Mesenchymal stem cell (in vitro differentiated cells and primary cell): ENCODE measurements at regions not wholly inside any gene's neighbourhood (a gene's known extent, or its start where the extent isn't known, plus 50 kb on each side); places are given as distances from the start of the nearest gene placed in this dataset.

Experiments used
- DNase-seq: peaks from one replicate; pipeline ENCODE4 v3.0.0-alpha.2; 2013
- H2AFZ ChIP-seq: one replicate; pipeline ENCODE4 v1.6.1; 2013; ENCODE audit warnings: low read depth, mild to moderate bottlenecking, control low read depth, inconsistent platforms, low read length, moderate library complexity
- H2AK5ac ChIP-seq: 2 replicates; pipeline ENCODE4 v1.6.1; 2013; ENCODE audit warnings: low read length, moderate library complexity, mild to moderate bottlenecking, inconsistent platforms; ENCODE audit not compliant: severe bottlenecking
- H2BK120ac ChIP-seq: one replicate; pipeline ENCODE4 v1.6.1; 2013; ENCODE audit warnings: low read depth, mild to moderate bottlenecking, inconsistent platforms, low read length, moderate library complexity
- H2BK12ac ChIP-seq, 2 experiments: one replicate each; pipeline ENCODE4 v1.6.1; 2013; ENCODE audit warnings: inconsistent platforms in 2 of 2, low read length in 2 of 2, mild to moderate bottlenecking in 2 of 2, moderate library complexity in 2 of 2, control low read depth in 1 of 2
- H2BK15ac ChIP-seq: one replicate; pipeline ENCODE4 v1.6.1; 2013; ENCODE audit warnings: mild to moderate bottlenecking, low read depth, inconsistent platforms; ENCODE audit not compliant: poor library complexity, severe bottlenecking
- H2BK5ac ChIP-seq: 2 replicates; pipeline ENCODE4 v1.6.1; 2013; ENCODE audit warnings: low read depth, mild to moderate bottlenecking, low read length, control low read depth, inconsistent platforms; ENCODE audit not compliant: poor library complexity, severe bottlenecking
- H3K14ac ChIP-seq, 2 experiments: one replicate each; pipeline ENCODE4 v1.6.1; 2013; ENCODE audit warnings: inconsistent platforms in 2 of 2, low read length in 2 of 2, control low read depth in 1 of 2, mild to moderate bottlenecking in 1 of 2, moderate library complexity in 1 of 2
- H3K18ac ChIP-seq, 2 experiments: one replicate each; pipeline ENCODE4 v1.6.1; 2013; ENCODE audit warnings: inconsistent platforms in 2 of 2, low read length in 2 of 2, control low read depth in 1 of 2, low read depth in 1 of 2, mild to moderate bottlenecking in 1 of 2
- H3K23ac ChIP-seq, 2 experiments: one replicate each; pipeline ENCODE4 v1.6.1; 2013; ENCODE audit warnings: inconsistent platforms in 2 of 2, low read length in 2 of 2, mild to moderate bottlenecking in 2 of 2, moderate library complexity in 2 of 2, control low read depth in 1 of 2
- H3K27ac ChIP-seq: 2 replicates; pipeline ENCODE4 v1.5.1; 2013; ENCODE audit warnings: mild to moderate bottlenecking, moderate library complexity, low read length, control low read depth, inconsistent platforms; ENCODE audit not compliant: poor library complexity, severe bottlenecking
- H3K27me3 ChIP-seq, 2 experiments: 2 replicates each; pipeline versions ENCODE4 v1.6.1 to v1.7.0; 2013; ENCODE audit warnings: low read length in 2 of 2, mild to moderate bottlenecking in 2 of 2, moderate library complexity in 2 of 2, control low read depth in 1 of 2, inconsistent platforms in 1 of 2; ENCODE audit not compliant: control insufficient read depth in 1 of 2, insufficient read depth in 1 of 2
- H3K36me3 ChIP-seq, 2 experiments: 2 replicates each; pipeline versions ENCODE4 v1.6.1 to v1.7.0; 2013; ENCODE audit warnings: low read length in 2 of 2, control low read depth in 1 of 2, inconsistent platforms in 1 of 2, low read depth in 1 of 2, mild to moderate bottlenecking in 1 of 2; ENCODE audit not compliant: insufficient read depth in 2 of 2, control insufficient read depth in 1 of 2
- H3K4ac ChIP-seq, 2 experiments: one replicate each; pipeline ENCODE4 v1.6.1; 2013; ENCODE audit warnings: inconsistent platforms in 2 of 2, low read length in 2 of 2, mild to moderate bottlenecking in 2 of 2, moderate library complexity in 2 of 2, control low read depth in 1 of 2, low read depth in 1 of 2
- H3K4me1 ChIP-seq: 2 replicates; pipeline ENCODE4 v1.6.1; 2013; ENCODE audit warnings: low read depth, low read length, control low read depth; ENCODE audit not compliant: control insufficient read depth, insufficient read depth
- H3K4me2 ChIP-seq: 2 replicates; pipeline ENCODE4 v1.6.1; 2013; ENCODE audit warnings: low read length, mild to moderate bottlenecking, inconsistent platforms; ENCODE audit not compliant: poor library complexity, severe bottlenecking
- H3K4me3 ChIP-seq, 2 experiments: 2 replicates each; pipeline versions ENCODE4 v1.5.1 to v1.7.0; 2013; ENCODE audit warnings: low read length in 2 of 2, mild to moderate bottlenecking in 2 of 2, control low read depth in 1 of 2, low read depth in 1 of 2; ENCODE audit not compliant: insufficient read depth in 1 of 2
- H3K79me1 ChIP-seq: replicated peaks from 2 replicates; pipeline ENCODE4 v1.6.1; 2013; ENCODE audit warnings: mild to moderate bottlenecking, control low read depth, low read length, inconsistent platforms; ENCODE audit not compliant: poor library complexity, severe bottlenecking
- H3K9ac ChIP-seq: 2 replicates; pipeline ENCODE4 v1.7.0; 2013; ENCODE audit warnings: mild to moderate bottlenecking, low read length, moderate library complexity
- H3K9me3 ChIP-seq: 2 replicates; pipeline ENCODE4 v1.7.0; 2013; ENCODE audit warnings: mild to moderate bottlenecking, low read length; ENCODE audit not compliant: control insufficient read depth
- H4K8ac ChIP-seq: one replicate; pipeline ENCODE4 v1.6.1; 2013; ENCODE audit warnings: inconsistent platforms, mild to moderate bottlenecking, low read length, moderate library complexity
- H4K91ac ChIP-seq: one replicate; pipeline ENCODE4 v1.6.1; 2013; ENCODE audit warnings: mild to moderate bottlenecking, low read length, inconsistent platforms
- WGBS: methylation state at CpG from one replicate; pipeline ENCODE4 v1.1.7; 2013; ENCODE audit warnings: mixed read lengths; 5-methylcytosine and 5-hydroxymethylcytosine counted together

- Histone ChIP-seq H3K9me3 (no peaks in the 10 kb centered on the region), H2AFZ (no peak overlapping the region), H3K4me2 (no peak overlapping the region), H2BK5ac (no peak overlapping the region), H3K4me3 (no peak overlapping the region), H2BK15ac (no peak overlapping the region), H2AK5ac (no peak overlapping the region), H2BK12ac (no peak overlapping the region), H3K14ac (no peak overlapping the region), H2BK120ac (no peak overlapping the region), H3K79me1 (no peaks in the 10 kb centered on the region), H3K9ac (no peak overlapping the region), H3K23ac (no peak overlapping the region), H3K27ac (no peak overlapping the region), H3K27me3 (no peaks in the 10 kb centered on the region), H3K18ac (no peak overlapping the region), H3K36me3 (no peaks in the 10 kb centered on the region), H4K8ac (no peak overlapping the region), H4K91ac (no peak overlapping the region), H3K4me1 (no peaks in the 10 kb centered on the region), H3K4ac (no peak overlapping the region)
- 67% methylated on average over 1 of the region's 1 CpG for WGBS
- no peak for DNase-seq
Measured at GRCh38 chr9:71515626-71516025, 252.7 kb downstream of the CEMIP2 start.

- Histone ChIP-seq H4K8ac (no peak overlapping the region), H3K4me2 (no peak overlapping the region), H2BK12ac (no peak overlapping the region), H2BK120ac (no peak overlapping the region), H2AK5ac (no peak overlapping the region), H2BK15ac (no peak overlapping the region), H2BK5ac (no peak overlapping the region), H3K18ac (no peak overlapping the region), H3K36me3 (no peaks in the 10 kb centered on the region), H3K9ac (no peak overlapping the region), H3K4me1 (no peaks in the 10 kb centered on the region), H4K91ac (no peak overlapping the region), H3K14ac (no peak overlapping the region), H3K4ac (no peak overlapping the region), H3K79me1 (no peaks in the 10 kb centered on the region), H2AFZ (no peak overlapping the region), H3K9me3 (no peaks in the 10 kb centered on the region), H3K27me3 (no peaks in the 10 kb centered on the region), H3K27ac (no peak overlapping the region), H3K4me3 (no peak overlapping the region), H3K23ac (no peak overlapping the region)
- DNase-seq = no peak
- WGBS = 77% methylated on average over 4 of the region's 4 CpGs
Measured at GRCh38 chr9:71515107-71515506, 253.2 kb downstream of the CEMIP2 start.

DNA sequence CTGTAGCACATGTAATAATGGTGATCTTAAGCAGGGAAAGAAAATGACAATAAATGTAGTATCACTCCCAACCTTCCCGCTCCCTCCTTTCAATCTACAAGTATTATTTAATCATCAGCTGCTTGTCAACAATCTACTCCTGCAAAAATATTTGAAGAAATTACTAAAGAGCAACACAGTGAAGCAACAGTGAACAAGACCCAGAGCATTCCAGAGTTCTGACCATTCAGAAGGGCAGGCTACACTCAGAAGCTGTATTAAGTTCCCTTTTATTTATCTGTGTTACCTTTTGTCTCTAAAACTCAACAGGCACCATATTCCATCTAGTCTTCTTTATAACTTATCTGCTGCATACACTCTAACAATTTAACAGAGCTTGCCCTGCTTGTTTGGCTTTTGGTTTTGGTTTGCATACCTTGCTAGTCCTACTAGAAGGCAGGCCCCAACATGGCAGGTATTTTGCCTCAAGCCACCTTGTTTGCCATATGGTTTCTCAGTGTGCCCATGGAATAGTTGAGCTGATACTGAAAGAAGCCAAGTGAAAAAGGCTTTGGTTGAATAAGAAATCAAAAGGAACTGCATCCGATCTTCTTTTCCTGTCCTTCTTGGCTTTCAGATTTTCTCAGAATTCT is 253.9 kb downstream of the CEMIP2 start:
- Histone ChIP-seq H3K36me3 (no peaks in the 10 kb centered on the region), H3K14ac (no peak overlapping the region), H3K79me1 (no peaks in the 10 kb centered on the region), H3K27me3 (no peaks in the 10 kb centered on the region), H2BK5ac (no peak overlapping the region), H3K9ac (no peak overlapping the region), H3K9me3 (no peaks in the 10 kb centered on the region), H3K4me1 (no peaks in the 10 kb centered on the region), H3K23ac (no peak overlapping the region), H3K18ac (no peak overlapping the region), H2BK12ac (no peak overlapping the region), H3K4me2 (no peak overlapping the region), H3K4ac (no peak overlapping the region), H3K27ac (no peak overlapping the region), H4K91ac (no peak overlapping the region), H4K8ac (no peak overlapping the region), H2BK15ac (no peak overlapping the region), H2BK120ac (no peak overlapping the region), H3K4me3 (no peak overlapping the region), H2AFZ (no peak overlapping the region), H2AK5ac (no peak overlapping the region)
- no peak for DNase-seq
- WGBS = 90% methylated on average over 2 of the region's 2 CpGs

GRCh38 chr9:71509054-71509453 is 259.3 kb downstream of the CEMIP2 start:
- Histone ChIP-seq H3K4me1 (peaks cover 2% of the 10 kb centered on the region), H3K9ac (peak overlapping the region; percentile 23)
- no peak for DNase-seq

More at GRCh38 chr9:71509054-71509453, 259.3 kb downstream of the CEMIP2 start:
- no peak overlapping the region for H2BK15ac ChIP-seq
- H2BK5ac ChIP-seq = no peak overlapping the region
- H2BK12ac ChIP-seq = no peak overlapping the region
- no peak overlapping the region for H2AK5ac ChIP-seq
- no peak overlapping the region for H3K4me3 ChIP-seq
- no peak overlapping the region for H3K4me2 ChIP-seq
- H4K8ac ChIP-seq = no peak overlapping the region
- H3K9me3 ChIP-seq = no peaks in the 10 kb centered on the region
- H3K36me3 ChIP-seq = no peaks in the 10 kb centered on the region
- no peaks in the 10 kb centered on the region for H3K79me1 ChIP-seq
- no peak overlapping the region for H3K4ac ChIP-seq
- no peaks in the 10 kb centered on the region for H3K27me3 ChIP-seq
- no peak overlapping the region for H2BK120ac ChIP-seq
- no peak overlapping the region for H4K91ac ChIP-seq
- H3K27ac ChIP-seq = no peak overlapping the region
- no peak overlapping the region for H2AFZ ChIP-seq
- H3K14ac ChIP-seq = no peak overlapping the region
- H3K18ac ChIP-seq = no peak overlapping the region
- H3K23ac ChIP-seq = no peak overlapping the region
